ENCODE measurements at regions not wholly inside any gene's neighbourhood (a gene's known extent, or its start where the extent isn't known, plus 50 kb on each side); places are given as distances from the start of the nearest gene placed in this dataset.

- FAIRE-seq (no peak), DNase-seq (ENCODE audit: insufficient read length, low spot score) (no peak)
- TF ChIP-seq, protein P1, sequence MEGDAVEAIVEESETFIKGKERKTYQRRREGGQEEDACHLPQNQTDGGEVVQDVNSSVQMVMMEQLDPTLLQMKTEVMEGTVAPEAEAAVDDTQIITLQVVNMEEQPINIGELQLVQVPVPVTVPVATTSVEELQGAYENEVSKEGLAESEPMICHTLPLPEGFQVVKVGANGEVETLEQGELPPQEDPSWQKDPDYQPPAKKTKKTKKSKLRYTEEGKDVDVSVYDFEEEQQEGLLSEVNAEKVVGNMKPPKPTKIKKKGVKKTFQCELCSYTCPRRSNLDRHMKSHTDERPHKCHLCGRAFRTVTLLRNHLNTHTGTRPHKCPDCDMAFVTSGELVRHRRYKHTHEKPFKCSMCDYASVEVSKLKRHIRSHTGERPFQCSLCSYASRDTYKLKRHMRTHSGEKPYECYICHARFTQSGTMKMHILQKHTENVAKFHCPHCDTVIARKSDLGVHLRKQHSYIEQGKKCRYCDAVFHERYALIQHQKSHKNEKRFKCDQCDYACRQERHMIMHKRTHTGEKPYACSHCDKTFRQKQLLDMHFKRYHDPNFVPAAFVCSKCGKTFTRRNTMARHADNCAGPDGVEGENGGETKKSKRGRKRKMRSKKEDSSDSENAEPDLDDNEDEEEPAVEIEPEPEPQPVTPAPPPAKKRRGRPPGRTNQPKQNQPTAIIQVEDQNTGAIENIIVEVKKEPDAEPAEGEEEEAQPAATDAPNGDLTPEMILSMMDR (IDR thresholded peaks at IDR 0.05; ENCODE audit: insufficient read depth, missing control alignments) = no peak
Measured at GRCh38 chr14:97328743-97329142, 531.6 kb downstream of the VRK1 start.

DNA sequence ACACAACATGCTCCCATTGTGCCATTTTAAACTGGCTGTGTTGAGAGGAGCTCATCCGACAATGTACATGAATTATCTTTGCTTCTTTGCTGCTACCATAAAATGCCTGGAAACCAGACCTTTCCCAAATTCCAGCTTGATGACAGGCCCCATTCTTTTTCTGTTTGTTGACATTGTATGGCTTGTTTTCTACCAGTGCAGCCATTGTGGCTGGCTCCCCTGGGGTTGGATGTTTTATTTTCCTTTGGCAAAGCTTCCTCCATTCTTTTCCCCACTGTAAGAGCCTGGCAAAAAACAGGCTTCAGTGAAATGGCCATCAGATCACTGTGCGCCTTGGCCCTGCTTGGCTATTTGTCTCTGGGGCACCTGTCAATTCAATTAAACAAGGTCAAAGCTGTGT is 532.5 kb downstream of the VRK1 start:
- TF ChIP-seq, protein P1 (IDR thresholded peaks at IDR 0.05; ENCODE audit: insufficient read depth, missing control alignments) = no peak
- no peak for DNase-seq (ENCODE audit: insufficient read length, low spot score)
- no peak for FAIRE-seq

GRCh38 chr14:97331058-97331457 is 533.9 kb downstream of the VRK1 start:
- DNase-seq (ENCODE audit: insufficient read length, low spot score) = no peak
- TF ChIP-seq, protein P1 (IDR thresholded peaks at IDR 0.05; ENCODE audit: insufficient read depth, missing control alignments) = no peak
- no peak for FAIRE-seq

DNA sequence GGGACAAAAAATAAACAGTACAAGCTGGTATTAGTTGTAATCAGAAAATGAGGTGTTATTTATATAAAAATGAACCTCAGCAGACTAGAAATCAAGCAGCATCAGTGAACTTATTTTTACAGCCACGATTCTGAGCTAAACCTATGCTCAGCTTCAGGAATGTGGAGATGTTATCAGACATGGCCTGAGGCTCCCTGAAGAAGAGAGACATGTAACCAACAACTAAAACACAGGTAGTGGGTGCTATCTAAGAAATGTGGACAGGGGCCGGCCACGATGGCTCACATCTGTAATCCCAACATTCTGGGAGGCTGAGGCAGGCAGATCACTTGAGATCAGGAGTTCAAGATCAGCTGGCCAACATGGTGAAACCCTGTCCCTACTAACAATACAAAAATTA is 534.3 kb downstream of the VRK1 start:
- no peak for DNase-seq (ENCODE audit: insufficient read length, low spot score)
- no peak for FAIRE-seq
- TF ChIP-seq, protein P1 (IDR thresholded peaks at IDR 0.05; ENCODE audit: insufficient read depth, missing control alignments) = no peak

GRCh38 chr14:97336179-97336578 is 539.0 kb downstream of the VRK1 start:
- DNase-seq (ENCODE audit: insufficient read length, low spot score) = no peak
- TF ChIP-seq, protein P1 (IDR thresholded peaks at IDR 0.05; ENCODE audit: insufficient read depth, missing control alignments) = no peak
- FAIRE-seq = no peak

DNA sequence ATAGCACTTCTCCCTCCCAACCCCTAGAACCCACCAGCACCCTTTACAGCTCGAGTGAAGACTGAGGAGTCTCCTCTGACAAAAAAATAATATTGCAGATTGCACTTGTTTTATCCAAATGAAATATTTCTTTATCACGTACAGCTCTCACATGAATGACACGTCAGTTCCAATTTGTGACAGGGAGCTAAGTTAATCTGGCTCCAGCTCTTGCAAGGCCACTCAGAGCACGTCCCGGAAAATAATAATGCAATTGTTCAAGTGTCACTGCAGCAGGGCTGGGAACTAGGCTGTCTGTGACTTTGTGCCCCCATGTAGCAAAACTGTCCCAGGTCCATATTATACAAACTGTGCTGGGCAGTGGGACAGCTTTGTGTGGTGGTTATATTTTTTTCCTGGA is 539.6 kb downstream of the VRK1 start:
- no peak for DNase-seq (ENCODE audit: insufficient read length, low spot score)
- FAIRE-seq = no peak
- TF ChIP-seq, protein P1 (IDR thresholded peaks at IDR 0.05; ENCODE audit: insufficient read depth, missing control alignments) = no peak

GRCh38 chr14:97337267-97337666 is 540.1 kb downstream of the VRK1 start:
- DNase-seq (ENCODE audit: insufficient read length, low spot score) = no peak
- no peak for FAIRE-seq
- TF ChIP-seq, protein P1 (IDR thresholded peaks at IDR 0.05; ENCODE audit: insufficient read depth, missing control alignments) = no peak
